Dermis microvascular lymphatic vessel endothelial cell (primary cell): ENCODE measurements at regions not wholly inside any gene's neighbourhood (a gene's known extent, or its start where the extent isn't known, plus 50 kb on each side); places are given as distances from the start of the nearest gene placed in this dataset.
"Not testable (repeated sequence)": the region's sequence is repeated elsewhere in the genome, so short reads cannot be mapped to it uniquely, and the experiment has no call there.

Experiments
- DNase-seq, 2 donors: peaks; one replicate each; pipeline versions ENCODE4 v3.0.0 to v3.0.0-alpha.2; 2010; ENCODE audit warnings: low read depth in 2 of 2

GRCh38 chr3:102301155-102301880 lies 133.5 kb upstream of the ZPLD1 start:
- no peak for DNase-seq

- no peak for DNase-seq
Observed at GRCh38 chr3:102302020-102302419, 132.8 kb upstream of the ZPLD1 start.

GRCh38 chr3:102304550-102304949 lies 130.3 kb upstream of the ZPLD1 start:
- DNase-seq: no peak

- DNase-seq: no peak
Observed at GRCh38 chr3:102307442-102307841, 127.4 kb upstream of the ZPLD1 start.

GRCh38 chr3:102329066-102329465 lies 105.7 kb upstream of the ZPLD1 start:
- DNase-seq: no peak

- no peak for DNase-seq
Observed at GRCh38 chr3:102329561-102329960, 105.3 kb upstream of the ZPLD1 start.

- DNase-seq: no peak
Observed at GRCh38 chr3:102332205-102332604, 102.6 kb upstream of the ZPLD1 start.

GRCh38 chr3:102332934-102333333 lies 101.9 kb upstream of the ZPLD1 start:
- DNase-seq: no peak

GRCh38 chr3:102336130-102336529 lies 98.7 kb upstream of the ZPLD1 start:
- DNase-seq: no peak

- DNase-seq: no peak
Observed at GRCh38 chr3:102339671-102340070, 95.1 kb upstream of the ZPLD1 start.

GRCh38 chr3:102346897-102347296 lies 87.9 kb upstream of the ZPLD1 start:
- no peak for DNase-seq

- no peak for DNase-seq
Observed at GRCh38 chr3:102348904-102349303, 85.9 kb upstream of the ZPLD1 start.

GRCh38 chr3:102353148-102353547 lies 81.7 kb upstream of the ZPLD1 start:
- DNase-seq: no peak

GRCh38 chr3:102353805-102354204 lies 81.0 kb upstream of the ZPLD1 start:
- DNase-seq: no peak

GRCh38 chr3:102354818-102355515 lies 79.8 kb upstream of the ZPLD1 start:
- DNase-seq: no peak

GRCh38 chr3:102356506-102356905 lies 78.3 kb upstream of the ZPLD1 start:
- no peak for DNase-seq

GRCh38 chr3:102357313-102357712 lies 77.5 kb upstream of the ZPLD1 start:
- not testable (repeated sequence) for DNase-seq

GRCh38 chr3:102360183-102360860 lies 74.5 kb upstream of the ZPLD1 start:
- DNase-seq: no peak

- no peak for DNase-seq
Observed at GRCh38 chr3:102361101-102361500, 73.7 kb upstream of the ZPLD1 start.

GRCh38 chr3:102366116-102366515 lies 68.7 kb upstream of the ZPLD1 start:
- DNase-seq: not testable (repeated sequence)

- no peak for DNase-seq
Observed at GRCh38 chr3:102374863-102375634, 59.8 kb upstream of the ZPLD1 start.

GRCh38 chr3:102378216-102378615 lies 56.6 kb upstream of the ZPLD1 start:
- DNase-seq: no peak
